ENCODE measurements at regions not wholly inside any gene's neighbourhood (a gene's known extent, or its start where the extent isn't known, plus 50 kb on each side); places are given as distances from the start of the nearest gene placed in this dataset.
"Not testable (repeated sequence)": the region's sequence is repeated elsewhere in the genome, so short reads cannot be mapped to it uniquely, and the experiment has no call there.

- Histone ChIP-seq H3K27me3 (no peaks in the 10 kb centered on the region), H3K4me3 (no peak overlapping the region), H3K4me1 (ENCODE audit: insufficient read depth) (no peaks in the 10 kb centered on the region), H3K9me3 (no peaks in the 10 kb centered on the region), H3K36me3 (no peaks in the 10 kb centered on the region), H3K27ac (no peak overlapping the region)
- DNase-seq = no peak
- TF ChIP-seq CTCF (IDR thresholded peaks at IDR 0.05) (no peak), POLR2A (IDR thresholded peaks at IDR 0.05) (no peak), EP300 (IDR thresholded peaks at IDR 0.05) (no peak)
- intact Hi-C loops (cut with DNase I) = no loop called here
- 84 to 88% (median 88%) methylated on average over 9 of the region's 9 CpGs for WGBS, 3 donors
Observed at GRCh38 chr15:69565066-69565655, 112.5 kb downstream of the RPLP1 start.

- H3K4me3 ChIP-seq; H3K27me3 ChIP-seq; H3K4me1 ChIP-seq (ENCODE audit: insufficient read depth); H3K36me3 ChIP-seq; DNase-seq; H3K9me3 ChIP-seq; intact Hi-C loops (cut with DNase I); H3K27ac ChIP-seq: not testable (repeated sequence)
- 91 to 96% (median 95%) methylated on average over 30 to 31 of the region's 31 CpGs for WGBS, 3 donors
Observed at GRCh38 chr15:69567238-69567760, 114.7 kb downstream of the RPLP1 start.

- no peak overlapping the region for H3K4me3 ChIP-seq
- H3K36me3 ChIP-seq = no peaks in the 10 kb centered on the region
- H3K27ac ChIP-seq = no peak overlapping the region
- DNase-seq = no peak
- no peaks in the 10 kb centered on the region for H3K9me3 ChIP-seq
- no peaks in the 10 kb centered on the region for H3K4me1 ChIP-seq (ENCODE audit: insufficient read depth)
- WGBS, 3 donors = 60 to 80% (median 79%) methylated on average over 8 of the region's 8 CpGs
- no peaks in the 10 kb centered on the region for H3K27me3 ChIP-seq
- TF ChIP-seq CTCF (IDR thresholded peaks at IDR 0.05) = no peak
- no peak for TF ChIP-seq POLR2A (IDR thresholded peaks at IDR 0.05)
- no peak for TF ChIP-seq EP300 (IDR thresholded peaks at IDR 0.05)
- intact Hi-C loops (cut with DNase I) = no loop called here
Observed at GRCh38 chr15:69568173-69569009, 115.8 kb downstream of the RPLP1 start.

- Histone ChIP-seq H3K4me3 (no peak overlapping the region), H3K27me3 (no peaks in the 10 kb centered on the region), H3K27ac (no peak overlapping the region), H3K36me3 (no peaks in the 10 kb centered on the region), H3K4me1 (ENCODE audit: insufficient read depth) (no peaks in the 10 kb centered on the region), H3K9me3 (no peaks in the 10 kb centered on the region)
- no peak for DNase-seq
- TF ChIP-seq EP300 (IDR thresholded peaks at IDR 0.05) (no peak), CTCF (IDR thresholded peaks at IDR 0.05) (no peak), POLR2A (IDR thresholded peaks at IDR 0.05) (no peak)
- intact Hi-C loops (cut with DNase I) = no loop called here
- WGBS, 3 donors = 58 to 94% (median 78%) methylated on average over 5 of the region's 5 CpGs
Observed at GRCh38 chr15:69570454-69570853, 117.8 kb downstream of the RPLP1 start.

- Histone ChIP-seq H3K4me1 (ENCODE audit: insufficient read depth) (no peaks in the 10 kb centered on the region), H3K4me3 (no peak overlapping the region), H3K27me3 (no peaks in the 10 kb centered on the region), H3K9me3 (no peaks in the 10 kb centered on the region), H3K27ac (no peak overlapping the region), H3K36me3 (no peaks in the 10 kb centered on the region)
- WGBS, 3 donors = 95 to 97% (median 97%) methylated on average over 5 of the region's 5 CpGs
- intact Hi-C loops (cut with DNase I) = no loop called here
- TF ChIP-seq EP300 (IDR thresholded peaks at IDR 0.05) (no peak), POLR2A (IDR thresholded peaks at IDR 0.05) (no peak), CTCF (IDR thresholded peaks at IDR 0.05) (no peak)
- no peak for DNase-seq
Observed at GRCh38 chr15:69570997-69571396, 118.4 kb downstream of the RPLP1 start.

GRCh38 chr15:69573278-69573677 is 120.7 kb downstream of the RPLP1 start:
- H3K9me3 ChIP-seq; DNase-seq; H3K36me3 ChIP-seq; H3K27me3 ChIP-seq; H3K4me1 ChIP-seq (ENCODE audit: insufficient read depth); H3K27ac ChIP-seq; intact Hi-C loops (cut with DNase I); H3K4me3 ChIP-seq: not testable (repeated sequence)
- 85 to 92% (median 87%) methylated on average over 2 of the region's 2 CpGs for WGBS, 3 donors
